GM21528 (cell line): ENCODE measurements at regions not wholly inside any gene's neighbourhood (a gene's known extent, or its start where the extent isn't known, plus 50 kb on each side); places are given as distances from the start of the nearest gene placed in this dataset.
"Not testable (repeated sequence)": the region's sequence is repeated elsewhere in the genome, so short reads cannot be mapped to it uniquely, and the experiment has no call there.

Source experiments
- ATAC-seq: cut with Tn5 transposase; IDR thresholded peaks from one replicate; pipeline ENCODE4 v1.9.1; 2021; ENCODE audit warnings: mild to moderate bottlenecking, moderate library complexity; ENCODE audit not compliant: unreplicated experiment, low FRiP score

DNA sequence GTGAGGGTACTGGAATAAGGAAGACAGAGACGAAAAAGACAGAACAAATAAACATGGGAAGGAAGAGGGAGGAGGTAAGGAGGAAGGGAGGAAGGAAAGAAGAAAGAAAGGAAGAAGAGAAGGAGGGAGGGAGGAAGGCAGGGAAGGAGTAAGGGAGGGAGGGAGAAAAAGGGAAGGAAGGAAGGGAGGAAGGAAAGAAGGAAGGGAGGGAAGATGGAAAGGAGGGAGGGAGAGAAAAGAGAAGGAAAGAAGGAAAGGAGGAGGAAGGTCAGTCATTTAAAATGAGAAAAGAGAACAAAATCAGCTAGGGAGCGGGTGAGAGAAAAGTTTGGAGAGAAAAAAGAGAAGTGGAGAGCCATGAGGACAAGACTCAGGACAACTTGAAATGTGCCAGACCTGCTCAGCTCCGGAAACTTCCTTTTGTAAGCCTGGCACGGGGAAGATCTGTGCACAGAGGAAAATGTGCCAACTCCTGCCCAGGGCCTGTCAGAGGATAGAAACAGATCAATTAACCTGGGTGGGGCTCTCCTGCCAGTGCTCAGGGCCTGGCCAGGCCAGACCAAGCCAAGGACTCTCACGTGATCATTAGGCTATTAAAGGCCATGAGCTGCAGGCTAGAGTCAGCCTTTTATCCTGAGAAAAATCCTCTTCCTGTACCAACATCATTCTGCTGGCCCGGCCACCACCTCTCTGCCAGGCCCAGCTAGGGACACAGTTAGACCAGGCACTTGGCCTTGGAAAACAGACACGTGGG, 50.1 kb upstream of the BCL6 start:
- no peak for ATAC-seq

DNA sequence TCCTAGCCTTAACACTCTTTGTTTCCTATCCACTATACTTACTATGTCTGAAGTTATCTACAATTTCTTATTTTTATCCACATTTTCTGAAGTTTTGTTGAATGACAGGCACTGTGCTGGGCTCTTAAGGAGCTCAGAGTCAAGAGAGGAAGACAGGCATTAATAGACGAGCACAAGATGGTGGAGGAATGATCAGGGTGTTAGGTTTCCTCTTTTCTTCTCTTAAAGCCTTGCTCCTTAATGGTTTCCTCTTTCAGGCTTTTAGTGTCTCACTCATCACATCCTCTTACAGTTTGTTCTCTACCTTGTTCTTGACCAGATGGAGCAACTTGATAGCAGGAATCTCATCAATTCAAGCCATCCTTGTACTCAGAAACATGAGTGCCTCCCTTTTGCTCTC, 52.9 kb upstream of the BCL6 start:
- ATAC-seq = no peak

DNA sequence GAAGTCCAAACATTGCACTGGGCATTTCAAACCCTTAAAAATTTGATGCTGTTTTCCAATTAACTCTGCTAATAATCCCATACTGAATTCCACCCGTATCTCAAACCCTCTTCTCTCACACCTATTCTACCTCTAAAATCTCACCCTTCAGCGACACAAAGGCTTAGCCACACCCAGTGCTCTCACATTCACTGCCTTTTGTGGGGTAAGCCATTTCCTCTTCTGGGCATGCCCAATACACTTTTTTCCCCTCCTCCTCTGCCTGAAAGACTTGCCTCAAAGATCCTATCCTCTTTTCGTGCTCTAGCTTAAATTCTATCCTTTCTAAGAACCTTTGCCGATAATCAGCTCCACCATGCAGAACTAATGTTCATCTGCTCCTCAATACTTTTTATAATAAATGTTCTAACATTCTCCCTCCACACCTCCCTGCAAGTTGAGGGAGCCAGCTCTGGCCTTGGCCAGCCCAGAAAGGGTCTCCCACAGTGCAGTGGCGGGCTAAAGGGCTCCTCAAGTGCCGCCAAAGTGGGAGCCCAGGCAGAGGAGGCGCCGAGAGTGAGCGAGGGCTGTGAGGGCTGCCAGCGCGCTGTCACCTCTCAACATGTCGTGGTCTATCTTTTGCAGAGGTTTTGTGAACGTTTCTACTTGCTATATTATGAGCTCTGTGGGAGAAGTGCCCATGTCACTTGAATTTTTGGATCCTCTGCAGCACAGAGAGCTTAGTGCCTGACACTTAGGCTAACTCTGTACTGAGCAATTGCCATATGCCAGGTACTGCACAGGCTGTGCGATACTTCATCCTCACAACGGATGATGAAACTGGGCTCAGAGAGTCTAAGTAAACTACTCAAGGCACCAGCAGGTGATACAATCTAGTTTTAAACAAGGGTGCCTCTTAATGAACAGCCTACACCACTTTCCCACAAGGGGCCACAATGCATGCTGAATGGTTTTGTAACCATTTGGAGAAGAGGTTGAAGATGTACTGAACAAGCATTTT, 53.6 kb upstream of the BCL6 start:
- no peak for ATAC-seq

DNA sequence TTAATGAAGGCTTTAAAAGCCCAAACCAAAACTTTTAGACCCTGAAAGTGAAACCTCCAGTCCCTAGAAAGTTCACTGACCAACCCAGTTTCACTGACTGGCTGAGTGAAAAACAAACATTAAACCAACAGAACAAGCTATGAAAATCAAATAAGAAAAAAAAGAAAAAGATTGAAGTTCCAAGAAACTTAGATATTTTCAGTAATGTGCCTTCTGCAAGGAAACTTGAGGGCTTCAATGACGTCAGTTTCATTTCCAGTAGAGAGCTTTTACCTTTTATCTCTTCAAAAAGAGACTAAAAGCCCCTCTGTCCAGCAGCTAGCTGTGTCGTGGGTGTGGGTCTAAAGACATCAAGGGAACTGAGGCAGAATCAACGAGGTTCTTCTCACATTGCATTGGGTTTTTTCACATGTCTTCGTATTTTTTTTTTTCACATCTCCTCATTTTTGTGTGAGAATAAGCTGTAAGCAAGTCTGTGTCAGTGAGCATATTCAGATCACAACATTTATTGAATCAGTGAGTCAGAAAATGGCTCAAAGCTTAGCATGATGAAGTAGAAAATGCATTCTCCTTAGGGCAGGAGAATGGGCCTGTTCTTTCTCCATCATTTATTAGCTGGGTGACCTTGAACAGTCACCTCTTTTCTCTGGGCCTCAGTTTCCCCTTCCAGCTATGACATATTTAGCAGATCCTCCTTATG, 54.8 kb upstream of the BCL6 start:
- ATAC-seq = peak; percentile 45

DNA sequence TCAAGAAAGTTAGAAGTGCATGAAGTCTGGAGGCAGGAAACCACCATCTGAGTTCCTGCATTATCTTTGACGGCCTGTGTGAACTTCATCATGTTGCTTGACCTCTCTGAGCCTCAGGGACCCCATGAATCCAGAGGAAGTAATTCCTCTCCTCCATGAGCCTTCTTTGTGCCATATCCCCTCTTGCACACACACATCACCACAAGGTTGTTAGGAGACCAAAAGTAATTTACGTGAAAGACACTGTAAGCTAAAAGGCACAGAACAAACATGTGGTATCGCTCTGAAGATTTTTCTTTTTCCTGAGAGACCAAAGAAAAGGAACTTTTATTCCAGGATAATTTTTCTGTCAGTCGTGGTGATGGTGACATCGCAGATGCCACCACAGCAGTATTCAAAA, 55.9 kb upstream of the BCL6 start:
- no peak for ATAC-seq

DNA sequence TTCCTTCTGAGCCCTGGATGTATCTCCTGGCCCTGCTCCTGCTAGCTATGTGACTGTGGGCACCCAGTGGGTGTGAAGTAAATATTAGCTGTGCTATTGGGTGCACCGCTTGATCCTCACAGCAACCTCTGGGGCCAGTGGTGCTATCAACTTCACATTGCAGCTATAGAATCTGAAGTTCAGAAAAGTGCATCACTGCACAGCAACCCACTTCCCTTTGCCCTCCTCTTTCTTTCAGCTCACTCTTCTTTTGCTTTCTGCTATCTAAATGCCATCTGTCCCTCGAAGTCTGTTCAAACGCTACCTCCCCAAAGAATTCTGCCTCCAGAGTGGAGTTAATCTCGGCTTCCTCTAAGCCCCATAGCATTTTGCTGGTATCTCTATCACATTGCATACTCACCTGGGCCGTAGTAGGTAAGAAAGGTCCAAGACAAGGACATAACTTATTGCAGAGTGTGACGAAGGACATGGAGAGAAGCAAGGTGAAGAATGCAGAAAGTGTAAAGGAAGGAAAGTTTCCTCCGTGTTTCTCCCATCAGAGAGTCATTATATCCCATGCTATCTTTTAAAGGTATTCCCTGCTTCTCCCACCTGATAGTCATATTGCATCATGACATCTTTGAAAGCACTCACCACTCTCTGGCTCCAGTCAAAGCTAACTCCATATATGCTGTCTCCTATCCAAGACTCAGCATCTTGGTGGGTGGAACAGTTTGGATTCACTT, 57.1 kb upstream of the BCL6 start:
- ATAC-seq = no peak

DNA sequence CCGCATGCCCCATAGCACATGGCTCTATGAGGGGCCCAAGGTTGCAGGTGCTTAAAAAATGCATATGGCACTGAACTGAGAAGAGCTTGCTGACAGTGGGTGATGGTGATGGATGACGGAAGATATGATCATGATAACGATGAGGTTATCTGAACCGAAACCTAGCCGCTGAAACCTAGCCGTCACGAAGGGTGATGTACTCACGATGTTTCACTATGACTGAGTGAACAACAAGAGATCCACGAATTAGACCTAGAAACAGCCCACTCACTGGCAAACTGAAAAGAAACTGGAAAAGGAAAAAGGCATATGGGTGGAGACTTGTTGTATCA, 57.6 kb upstream of the BCL6 start:
- peak; percentile 93 for ATAC-seq

DNA sequence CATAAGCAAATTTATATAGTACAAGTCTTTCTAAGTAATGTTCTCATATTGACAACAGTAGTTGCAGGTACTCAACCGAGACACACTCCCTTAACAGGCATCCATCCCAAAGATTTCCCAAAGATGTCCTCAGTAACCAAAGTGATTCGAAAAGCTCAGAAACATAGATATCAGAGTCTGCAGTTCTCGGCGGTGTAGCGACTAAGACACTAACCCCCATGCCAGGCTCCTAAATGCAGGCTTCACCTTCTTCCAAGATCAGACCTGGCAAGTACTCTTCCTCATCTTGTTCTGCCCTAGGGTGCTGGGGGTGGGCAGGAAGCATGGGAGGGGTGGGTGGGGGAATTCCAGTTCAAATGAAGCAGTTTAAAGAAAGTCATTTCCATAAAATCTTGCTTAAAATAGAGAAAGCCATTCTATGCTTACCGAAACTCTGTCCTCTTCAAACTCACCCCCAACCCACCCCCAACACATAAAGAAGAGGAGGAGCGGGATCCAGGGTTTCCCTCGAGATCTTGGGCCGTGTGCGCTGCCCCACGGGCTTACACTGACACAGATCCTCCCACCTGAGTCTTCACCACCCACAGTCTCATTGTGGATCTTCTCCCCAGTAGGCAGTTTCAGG, 59.0 kb upstream of the BCL6 start:
- ATAC-seq = no peak

DNA sequence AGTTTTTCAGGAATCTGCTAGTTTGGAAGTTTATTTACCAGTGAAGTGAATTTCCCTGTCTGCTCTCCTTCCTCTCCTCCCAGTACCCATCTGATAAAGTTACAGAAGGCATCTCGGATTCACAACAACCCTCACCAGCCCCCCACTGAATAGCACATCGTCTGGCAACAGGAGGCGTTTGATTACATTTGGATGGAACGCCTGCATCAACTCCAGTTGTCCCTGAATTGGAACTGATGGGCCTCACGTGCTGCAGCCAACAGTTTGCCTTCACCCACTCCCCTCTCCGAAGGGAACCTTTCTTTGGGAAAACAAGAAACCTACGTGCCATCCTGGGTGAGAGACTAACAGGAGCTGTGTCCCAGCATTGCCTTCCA, 59.5 kb upstream of the BCL6 start:
- no peak for ATAC-seq

DNA sequence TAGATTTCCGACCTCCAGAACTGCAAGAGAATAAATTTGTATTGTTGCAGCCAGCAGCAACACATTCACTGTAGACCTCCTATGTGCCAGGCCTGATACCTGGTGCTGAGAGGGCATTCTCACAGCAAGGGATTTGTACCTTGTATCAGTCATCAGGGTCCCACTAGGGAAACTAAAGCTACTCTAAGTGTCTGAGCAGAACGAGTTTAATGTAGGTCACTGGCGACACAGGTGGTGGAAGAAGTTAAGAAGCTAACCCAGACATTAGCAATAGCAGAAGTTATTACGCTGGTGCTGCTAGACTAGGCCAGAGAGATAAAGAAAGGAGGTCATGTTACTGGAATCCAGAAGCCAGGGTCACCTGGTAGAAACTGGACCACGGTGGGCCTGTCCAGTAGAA, 60.5 kb upstream of the BCL6 start:
- no peak for ATAC-seq

DNA sequence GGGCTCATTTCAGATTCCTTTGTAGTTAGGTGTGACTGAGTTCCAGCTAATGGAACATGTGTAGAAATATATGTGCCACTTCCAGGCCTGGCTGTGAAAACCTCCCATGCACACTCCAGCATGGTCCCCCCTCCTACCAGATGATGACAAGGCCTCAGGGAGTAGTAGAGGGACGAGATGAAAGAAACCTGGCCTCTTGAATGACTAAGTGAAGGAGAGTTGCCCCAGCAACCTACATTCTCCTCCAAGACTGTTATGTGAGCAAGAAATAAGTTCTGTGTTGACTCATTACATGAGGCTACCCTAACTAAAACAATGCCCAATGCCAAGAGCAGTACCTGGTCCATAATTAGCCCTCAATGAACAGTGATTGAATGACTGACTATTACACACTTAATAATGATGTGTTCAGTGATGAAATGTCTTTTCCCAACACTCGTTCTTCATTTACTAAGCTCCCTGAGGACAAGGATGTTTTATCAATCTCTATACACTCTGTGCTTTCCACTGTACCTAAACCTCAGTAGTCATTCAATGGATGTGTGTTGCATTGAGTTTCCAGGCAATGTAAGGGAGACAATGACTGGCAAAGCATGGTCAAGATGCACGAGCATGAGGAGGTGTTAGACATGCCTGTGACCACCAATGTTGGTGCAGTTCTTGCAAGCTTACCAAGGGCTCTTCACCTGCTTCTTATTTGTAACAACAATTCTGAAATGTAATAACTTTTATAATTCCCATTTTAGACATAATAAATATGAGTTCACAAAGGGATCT, 62.0 kb upstream of the BCL6 start:
- no peak for ATAC-seq

DNA sequence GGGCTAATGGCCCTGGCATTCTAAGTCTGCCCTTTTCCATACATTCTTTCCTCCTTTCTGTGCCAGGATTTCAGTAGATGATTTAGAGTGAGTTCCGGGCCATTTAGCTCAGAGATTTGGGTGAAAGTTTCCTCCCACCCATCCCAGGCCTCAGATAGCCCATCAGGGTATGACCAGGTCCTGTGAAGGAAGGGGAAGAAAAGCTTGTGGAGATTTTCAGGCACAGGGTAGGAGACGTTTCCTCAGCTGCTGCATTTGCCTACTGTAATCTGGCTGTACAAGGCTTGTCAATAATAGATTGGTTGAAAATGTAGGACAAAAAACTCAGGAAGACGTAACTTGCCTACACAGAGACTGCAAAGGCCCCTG, 63.2 kb upstream of the BCL6 start:
- no peak for ATAC-seq

DNA sequence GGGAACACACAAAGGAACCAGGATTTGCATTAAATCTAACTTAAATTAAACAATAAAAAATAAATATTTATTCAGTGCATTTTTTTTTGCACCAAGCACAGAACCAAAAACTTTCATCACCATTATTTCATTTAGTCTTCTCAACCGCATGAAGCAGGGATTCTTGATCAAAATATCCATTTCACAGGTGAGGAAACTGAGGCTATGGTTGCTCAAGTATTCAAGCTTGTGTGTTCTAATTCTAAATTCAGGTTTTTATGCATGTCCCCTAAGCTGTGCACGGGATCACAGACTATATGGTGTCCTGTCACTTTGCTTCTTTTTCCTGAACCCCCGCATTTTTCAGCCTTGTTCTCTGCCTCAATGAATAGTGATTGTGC, 64.3 kb upstream of the BCL6 start:
- ATAC-seq = no peak

DNA sequence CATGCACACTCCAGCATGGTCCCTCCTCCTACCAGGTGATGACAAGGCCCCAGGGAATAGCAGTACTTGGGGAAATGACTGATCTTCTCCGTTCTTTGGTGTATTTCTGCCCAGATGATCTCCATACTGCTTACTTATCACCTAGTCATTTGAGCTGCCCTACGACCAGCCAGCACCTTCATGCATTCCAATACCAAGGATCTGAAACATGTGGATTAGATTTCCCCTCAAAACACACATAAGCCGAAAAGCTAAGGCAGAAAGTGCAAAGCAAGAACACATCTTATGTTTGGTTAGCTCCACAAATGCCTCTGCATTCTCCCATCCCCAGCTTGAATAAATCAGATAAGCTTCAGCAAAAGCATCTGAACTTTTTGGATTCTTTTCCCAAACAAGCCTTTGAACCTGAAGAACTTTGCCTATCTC, 64.8 kb upstream of the BCL6 start:
- ATAC-seq = no peak

DNA sequence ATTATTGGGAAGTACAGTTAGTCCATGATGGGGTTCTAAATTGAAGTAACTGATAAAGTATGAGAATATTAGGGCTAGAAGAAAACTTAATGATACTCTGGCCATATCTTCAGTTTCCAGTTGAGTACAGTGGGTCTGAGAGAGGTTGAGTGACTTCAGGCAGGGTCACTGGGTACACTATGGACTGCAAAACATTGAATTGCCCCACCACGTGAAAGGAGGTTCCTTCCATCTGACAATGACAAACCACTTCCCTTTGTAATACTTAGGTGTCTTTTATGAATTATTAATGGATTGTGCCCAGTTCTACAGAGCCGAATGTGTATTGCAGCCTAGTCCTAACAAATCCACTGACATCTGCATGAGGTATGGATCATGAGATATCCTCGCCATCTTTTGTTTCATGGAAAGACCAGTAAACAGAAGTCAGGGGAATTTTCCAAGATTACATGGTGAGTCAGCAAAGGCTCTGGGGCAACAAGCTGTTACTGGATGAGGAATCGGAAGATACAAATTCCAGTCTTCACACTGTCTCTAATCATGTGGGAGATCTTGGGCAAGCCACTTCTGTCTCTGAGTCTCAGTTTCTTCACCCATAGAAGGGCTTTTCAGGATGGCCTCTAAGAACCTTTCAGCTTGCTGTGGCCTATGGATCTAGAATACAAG, 66.5 kb upstream of the BCL6 start:
- ATAC-seq = no peak

DNA sequence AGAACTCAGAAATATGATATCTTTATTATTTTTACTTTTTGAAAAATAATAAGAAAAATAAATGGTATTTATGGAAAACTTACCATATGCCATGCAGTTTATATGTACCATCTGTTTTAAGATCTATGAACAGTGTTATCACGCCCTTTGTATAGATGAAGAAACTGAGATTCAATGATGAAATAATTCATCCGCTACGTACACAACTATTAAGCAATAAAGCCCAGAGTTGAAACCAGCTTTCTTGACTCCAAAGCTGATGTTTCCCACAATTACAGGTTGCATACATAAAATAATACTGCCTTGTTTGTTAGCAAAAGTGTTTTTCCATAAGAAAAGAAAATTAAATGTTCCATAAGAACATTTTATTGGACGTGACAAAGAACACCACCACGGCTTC, 67.2 kb upstream of the BCL6 start:
- no peak for ATAC-seq

DNA sequence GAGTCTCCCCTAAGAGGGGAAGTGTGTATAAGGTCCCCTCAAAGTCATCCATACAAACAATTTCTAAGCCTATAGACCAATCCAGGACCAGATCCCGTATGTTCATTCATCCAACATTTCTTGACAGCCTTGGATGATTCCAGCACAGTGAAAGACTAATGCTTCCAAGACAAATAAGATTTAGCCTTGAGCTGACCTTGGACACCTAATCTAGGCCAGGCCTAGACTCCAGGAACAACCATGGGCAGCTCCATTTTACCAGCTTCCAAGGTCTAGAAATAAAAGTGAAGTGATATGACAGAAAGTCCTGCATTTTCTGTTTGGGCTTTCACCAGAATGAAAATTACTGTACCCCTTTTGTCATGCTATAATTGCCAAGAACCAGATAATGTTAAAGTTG, 67.9 kb upstream of the BCL6 start:
- no peak for ATAC-seq

DNA sequence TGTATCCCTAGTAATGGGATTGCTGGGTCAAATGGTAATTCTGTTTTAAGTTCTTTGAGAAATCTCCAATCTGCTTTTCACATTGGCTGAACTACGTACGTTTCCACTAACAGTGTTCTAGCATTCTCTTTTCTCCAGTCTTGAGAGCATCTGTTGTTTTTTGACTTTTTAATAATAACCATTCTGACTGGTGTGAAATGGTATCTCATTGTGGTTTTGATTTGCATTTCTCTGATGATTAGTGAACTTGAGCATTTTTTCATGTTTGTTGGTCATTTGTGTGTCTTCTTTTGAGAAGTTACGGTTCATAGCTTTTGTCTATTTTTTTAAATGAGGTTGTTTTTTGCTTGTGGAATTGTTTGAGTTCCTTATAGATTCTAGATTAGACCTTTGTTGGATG, 72.5 kb upstream of the BCL6 start:
- not testable (repeated sequence) for ATAC-seq
